ENCODE measurements at regions not wholly inside any gene's neighbourhood (a gene's known extent, or its start where the extent isn't known, plus 50 kb on each side); places are given as distances from the start of the nearest gene placed in this dataset.
"Not testable (repeated sequence)": the region's sequence is repeated elsewhere in the genome, so short reads cannot be mapped to it uniquely, and the experiment has no call there.

- DNase-seq: not testable (repeated sequence)
Measured at GRCh38 chr9:91512235-91512634, 88.6 kb upstream of the NFIL3 start.

- DNase-seq: peak; percentile 11
Measured at GRCh38 chr9:91503673-91504081, 80.0 kb upstream of the NFIL3 start.

GRCh38 chr9:91502913-91503672 lies 79.5 kb upstream of the NFIL3 start:
- no peak for DNase-seq

- no peak for DNase-seq
Measured at GRCh38 chr9:91502475-91502874, 78.8 kb upstream of the NFIL3 start.

- peak; percentile 77 for DNase-seq
Measured at GRCh38 chr9:91500509-91501014, 76.9 kb upstream of the NFIL3 start.

- DNase-seq: no peak
Measured at GRCh38 chr9:91496351-91496750, 72.7 kb upstream of the NFIL3 start.

GRCh38 chr9:91495450-91495849 lies 71.8 kb upstream of the NFIL3 start:
- DNase-seq: no peak

GRCh38 chr9:91494751-91495150 lies 71.1 kb upstream of the NFIL3 start:
- no peak for DNase-seq

GRCh38 chr9:91492237-91492636 lies 68.6 kb upstream of the NFIL3 start:
- DNase-seq: no peak

GRCh38 chr9:91491624-91492023 lies 68.0 kb upstream of the NFIL3 start:
- no peak for DNase-seq

GRCh38 chr9:91489361-91489899 lies 65.8 kb upstream of the NFIL3 start:
- peak; percentile 7 for DNase-seq

GRCh38 chr9:91488341-91488740 lies 64.7 kb upstream of the NFIL3 start:
- DNase-seq: no peak

- DNase-seq: no peak
Measured at GRCh38 chr9:91486699-91487497, 63.3 kb upstream of the NFIL3 start.

- DNase-seq: no peak
Measured at GRCh38 chr9:91485006-91485405, 61.4 kb upstream of the NFIL3 start.

- no peak for DNase-seq
Measured at GRCh38 chr9:91483835-91484234, 60.2 kb upstream of the NFIL3 start.

GRCh38 chr9:91483189-91483691 lies 59.6 kb upstream of the NFIL3 start:
- no peak for DNase-seq

- no peak for DNase-seq
Measured at GRCh38 chr9:91481972-91482371, 58.3 kb upstream of the NFIL3 start.

GRCh38 chr9:91477106-91477505 lies 53.5 kb upstream of the NFIL3 start:
- no peak for DNase-seq

GRCh38 chr9:91474656-91475055 lies 51.0 kb upstream of the NFIL3 start:
- DNase-seq: no peak

Data from activated CD4-positive, alpha-beta T cell treated with anti-CD3 and anti-CD28 coated beads, Interleukin-2, Interleukin-6, amounts not matched to agents 100 ng/mL and 50 ng/mL, durations not matched to agents 16 hours and 8 hours (primary cell).